Muscle of leg (tissue), 3 donors: ENCODE measurements at regions not wholly inside any gene's neighbourhood (a gene's known extent, or its start where the extent isn't known, plus 50 kb on each side); places are given as distances from the start of the nearest gene placed in this dataset.
A peak's percentile ranks its signal among the peaks of the same experiment; 100 is the strongest.
"Not testable (repeated sequence)": the region's sequence is repeated elsewhere in the genome, so short reads cannot be mapped to it uniquely, and the experiment has no call there.

Experiments used
- DNase-seq: peaks from one replicate; pipeline ENCODE4 v3.0.0; 2013
- H3K27ac ChIP-seq: one replicate; pipeline ENCODE4 v1.5.1; 2013; ENCODE audit warnings: mild to moderate bottlenecking, low read length, control low read depth
- H3K27me3 ChIP-seq: one replicate; pipeline ENCODE4 v1.6.1; 2013; ENCODE audit warnings: low read length; ENCODE audit not compliant: control insufficient read depth, insufficient read depth
- H3K36me3 ChIP-seq: one replicate; pipeline ENCODE4 v1.6.1; 2013; ENCODE audit warnings: low read length; ENCODE audit not compliant: control insufficient read depth, insufficient read depth
- H3K4me1 ChIP-seq: one replicate; pipeline ENCODE4 v1.6.1; 2013; ENCODE audit warnings: low read length; ENCODE audit not compliant: control insufficient read depth, insufficient read depth
- H3K4me3 ChIP-seq: one replicate; pipeline ENCODE4 v1.5.1; 2013; ENCODE audit warnings: low read length, control low read depth
- H3K9me3 ChIP-seq: replicated peaks from 2 replicates; pipeline ENCODE4 v1.6.1; 2013; ENCODE audit warnings: low read depth, low read length; ENCODE audit not compliant: control insufficient read depth
- WGBS: methylation state at CpG from one replicate; pipeline ENCODE4 v1.1.5; 2013; ENCODE audit warnings: missing lambda C conversion rate; ENCODE audit not compliant: insufficient coverage; 5-methylcytosine and 5-hydroxymethylcytosine counted together

DNA sequence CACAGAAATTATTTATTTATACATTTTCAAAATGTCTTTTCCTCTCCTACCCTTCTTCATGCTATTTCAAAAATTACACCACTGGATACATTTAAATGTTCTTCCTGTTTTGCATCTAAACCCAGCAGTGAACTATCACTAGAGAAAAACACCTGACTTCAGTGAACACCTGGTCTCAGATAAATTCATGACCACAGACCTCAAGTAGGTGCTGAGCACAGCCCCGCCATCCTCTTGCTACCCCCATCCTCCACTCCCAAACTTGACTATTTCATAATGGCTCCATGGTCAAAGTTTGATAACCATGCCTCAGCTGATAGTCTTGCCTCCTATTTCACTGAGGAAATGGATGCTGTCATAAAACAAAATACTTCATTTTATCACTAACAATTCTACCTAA, 56.6 kb upstream of the POMZP3 start:
- DNase-seq, H3K4me1 ChIP-seq, H3K9me3 ChIP-seq, H3K36me3 ChIP-seq, H3K4me3 ChIP-seq, H3K27me3 ChIP-seq, H3K27ac ChIP-seq: not testable (repeated sequence)
- WGBS, result 71% methylated on average over 1 of the region's 1 CpG

DNA sequence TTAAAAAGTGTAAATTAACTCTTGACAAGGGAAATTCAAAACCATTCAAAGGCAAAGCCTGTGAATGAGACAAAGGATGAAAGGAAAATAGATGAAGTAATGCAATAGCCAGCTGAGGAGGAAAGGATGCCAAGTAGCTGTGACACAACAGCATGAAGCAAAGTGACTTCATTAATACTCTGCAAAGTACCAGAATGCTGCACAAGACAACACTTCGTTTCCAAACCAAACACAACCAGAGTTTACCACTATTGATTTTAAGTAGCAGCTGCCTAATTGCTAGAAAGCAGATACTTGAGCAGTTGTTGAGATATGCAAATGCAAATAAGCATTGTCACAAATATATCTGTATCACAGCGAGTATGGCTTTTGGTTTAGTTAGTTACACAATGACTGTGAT, 54.7 kb upstream of the POMZP3 start:
- DNase-seq, result peak; percentile 1
- not testable (repeated sequence) for H3K27ac ChIP-seq, H3K9me3 ChIP-seq, H3K4me3 ChIP-seq, H3K36me3 ChIP-seq, H3K27me3 ChIP-seq, H3K4me1 ChIP-seq
- WGBS, result no CpG with 5 or more reads among the region's 2 CpGs

DNA sequence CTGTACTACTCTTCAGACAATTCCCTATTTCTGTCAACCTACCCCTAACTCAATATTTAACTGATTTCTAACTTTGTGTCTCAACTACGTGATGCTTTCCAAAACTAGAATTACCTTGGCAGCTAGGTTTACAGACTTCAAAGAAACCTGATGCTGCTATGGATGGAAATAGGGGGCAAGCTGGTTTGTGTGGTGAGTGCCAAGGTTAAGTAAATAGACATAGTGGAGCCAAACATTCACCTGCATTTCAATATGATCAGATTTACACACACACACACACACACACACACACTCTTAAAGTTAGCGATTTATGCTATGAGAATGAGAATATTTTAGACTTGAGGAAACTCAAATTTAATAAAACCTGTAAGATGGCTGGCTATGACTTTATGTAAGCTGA, 52.1 kb upstream of the POMZP3 start:
- not testable (repeated sequence) for H3K27ac ChIP-seq, H3K4me1 ChIP-seq, H3K4me3 ChIP-seq, H3K9me3 ChIP-seq, H3K36me3 ChIP-seq, H3K27me3 ChIP-seq, DNase-seq
- WGBS, result no CpG with 5 or more reads among the region's 2 CpGs

DNA sequence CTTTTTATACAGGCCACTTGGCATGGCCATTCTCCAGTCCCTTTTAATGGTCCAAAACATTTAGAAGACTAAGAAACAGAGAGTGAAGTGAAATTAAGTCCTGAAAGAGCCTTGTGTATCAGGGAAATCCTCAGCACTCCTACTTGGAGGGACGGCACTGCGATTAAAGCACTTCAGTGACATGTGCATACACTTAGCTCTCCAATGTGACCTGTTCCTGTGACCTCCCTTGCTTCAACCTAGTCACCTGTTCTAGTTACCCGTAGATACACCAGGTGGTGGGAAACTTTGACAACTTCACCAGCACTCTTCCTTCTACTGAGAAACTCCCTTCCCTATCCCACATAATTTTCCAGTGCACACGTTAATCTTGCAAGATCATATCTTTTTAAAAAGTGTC, 51.4 kb upstream of the POMZP3 start:
- not testable (repeated sequence) for H3K27me3 ChIP-seq, DNase-seq, H3K4me3 ChIP-seq, H3K27ac ChIP-seq, H3K36me3 ChIP-seq, H3K4me1 ChIP-seq, H3K9me3 ChIP-seq
- no CpG with 5 or more reads among the region's 4 CpGs for WGBS

DNA sequence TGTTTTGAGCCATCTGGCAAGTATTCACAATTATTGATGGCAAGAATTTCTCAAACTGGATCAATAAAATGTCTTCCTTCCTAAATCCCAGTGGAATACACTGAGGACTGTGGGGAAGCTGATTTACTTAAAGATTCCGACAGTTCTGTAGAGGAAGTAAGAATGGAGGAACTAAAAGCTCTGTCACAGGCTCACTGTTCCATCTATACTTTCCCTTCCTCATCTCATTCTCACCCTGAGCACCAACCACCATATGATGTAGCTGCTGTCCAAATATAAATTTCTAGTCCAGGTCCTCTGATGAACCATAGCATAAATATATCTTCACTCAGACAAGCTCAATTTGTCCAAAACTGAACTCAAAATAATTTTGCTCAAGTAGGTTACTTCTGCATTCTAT, 49.8 kb upstream of the POMZP3 start:
- WGBS, result no CpG with 5 or more reads among the region's 1 CpG

More for the DNA sequence above, 49.8 kb upstream of the POMZP3 start:
- not testable (repeated sequence) for H3K36me3 ChIP-seq, H3K9me3 ChIP-seq, H3K27ac ChIP-seq, H3K4me3 ChIP-seq, H3K27me3 ChIP-seq, H3K4me1 ChIP-seq
- peak; percentile 1 for DNase-seq
